NB4 (cell line): ENCODE measurements at regions not wholly inside any gene's neighbourhood (a gene's known extent, or its start where the extent isn't known, plus 50 kb on each side); places are given as distances from the start of the nearest gene placed in this dataset.

Source experiments
- POLR2A ChIP-seq: IDR thresholded peaks from 2 replicates; pipeline ENCODE4 v1.6.1; 2011; ENCODE audit warnings: mild to moderate bottlenecking; ENCODE audit not compliant: insufficient read length; ENCODE audit errors: extremely low read depth
- TF ChIP-seq, protein P1 (sequence below): IDR thresholded peaks from one replicate; pipeline ENCODE4 v1.5.1; 2012; ENCODE audit warnings: low read depth, low read length
- TF ChIP-seq, protein P2 (sequence below): IDR thresholded peaks from 2 replicates; pipeline ENCODE4 v1.6.1; 2011; ENCODE audit warnings: low read depth, low read length

GRCh38 chr3:109918740-109919139 is 581.4 kb upstream of the DPPA4 start:
- TF ChIP-seq, protein P1, sequence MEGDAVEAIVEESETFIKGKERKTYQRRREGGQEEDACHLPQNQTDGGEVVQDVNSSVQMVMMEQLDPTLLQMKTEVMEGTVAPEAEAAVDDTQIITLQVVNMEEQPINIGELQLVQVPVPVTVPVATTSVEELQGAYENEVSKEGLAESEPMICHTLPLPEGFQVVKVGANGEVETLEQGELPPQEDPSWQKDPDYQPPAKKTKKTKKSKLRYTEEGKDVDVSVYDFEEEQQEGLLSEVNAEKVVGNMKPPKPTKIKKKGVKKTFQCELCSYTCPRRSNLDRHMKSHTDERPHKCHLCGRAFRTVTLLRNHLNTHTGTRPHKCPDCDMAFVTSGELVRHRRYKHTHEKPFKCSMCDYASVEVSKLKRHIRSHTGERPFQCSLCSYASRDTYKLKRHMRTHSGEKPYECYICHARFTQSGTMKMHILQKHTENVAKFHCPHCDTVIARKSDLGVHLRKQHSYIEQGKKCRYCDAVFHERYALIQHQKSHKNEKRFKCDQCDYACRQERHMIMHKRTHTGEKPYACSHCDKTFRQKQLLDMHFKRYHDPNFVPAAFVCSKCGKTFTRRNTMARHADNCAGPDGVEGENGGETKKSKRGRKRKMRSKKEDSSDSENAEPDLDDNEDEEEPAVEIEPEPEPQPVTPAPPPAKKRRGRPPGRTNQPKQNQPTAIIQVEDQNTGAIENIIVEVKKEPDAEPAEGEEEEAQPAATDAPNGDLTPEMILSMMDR, result no peak
- TF ChIP-seq POLR2A, result no peak
- TF ChIP-seq, protein P2, sequence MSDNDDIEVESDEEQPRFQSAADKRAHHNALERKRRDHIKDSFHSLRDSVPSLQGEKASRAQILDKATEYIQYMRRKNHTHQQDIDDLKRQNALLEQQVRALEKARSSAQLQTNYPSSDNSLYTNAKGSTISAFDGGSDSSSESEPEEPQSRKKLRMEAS, result no peak
